Adrenal gland (tissue), 9 donors: ENCODE measurements at regions not wholly inside any gene's neighbourhood (a gene's known extent, or its start where the extent isn't known, plus 50 kb on each side); places are given as distances from the start of the nearest gene placed in this dataset.
"Not testable (repeated sequence)": the region's sequence is repeated elsewhere in the genome, so short reads cannot be mapped to it uniquely, and the experiment has no call there.

Source experiments
- DNase-seq, 7 donors: peaks; one replicate each; pipeline ENCODE4 v3.0.0-alpha.2; 2019 to 2020
- H3K27ac ChIP-seq, 5 donors: fragments of 200-600 bp; sonication (generic) in 4 of 5; 1 replicate in 3 of 5; 2 replicates in 2 of 5; pipeline versions ENCODE4 v1.5.1 to v1.8.0; 2016 to 2020; ENCODE audit warnings: mild to moderate bottlenecking in 1 of 5
- H3K27me3 ChIP-seq: fragments of 200-600 bp; 2 replicates; pipeline ENCODE4 v1.8.0; 2021
- H3K36me3 ChIP-seq, 2 donors: fragments of 200-600 bp; replicated peaks in 1 of 2; 1 replicate in 1 of 2; 2 replicates in 1 of 2; pipeline versions ENCODE4 v1.5.1 to v1.8.0; 2018 to 2022
- H3K4me1 ChIP-seq, 2 donors: fragments of 200-600 bp; replicated peaks in 1 of 2; 1 replicate in 1 of 2; 2 replicates in 1 of 2; pipeline versions ENCODE4 v1.5.1 to v1.8.0; 2018 to 2021
- H3K4me3 ChIP-seq, 4 donors: fragments of 200-600 bp; sonication (generic) in 3 of 4; one replicate each; pipeline ENCODE4 v1.5.1; 2016 to 2018
- H3K9me3 ChIP-seq, 3 donors: fragments of 200-600 bp; sonication (generic) in 1 of 3; replicated peaks in 1 of 3; 1 replicate in 2 of 3; 2 replicates in 1 of 3; pipeline versions ENCODE4 v1.5.1 to v1.8.0; 2016 to 2021
- CTCF ChIP-seq, 6 experiments: fragments of 450-650 bp in 4 of 6; fragments of 200-600 bp in 2 of 6; sonication (generic) in 1 of 6; IDR thresholded peaks; 1 replicate in 5 of 6; 2 replicates in 1 of 6; pipeline versions ENCODE4 v1.5.1 to v1.8.0; 2016 to 2021; ENCODE audit warnings: antibody characterized with exemption in 6 of 6, mild to moderate bottlenecking in 2 of 6, moderate library complexity in 1 of 6
- POLR2A ChIP-seq, 2 donors: fragments of 450-650 bp; IDR thresholded peaks; one replicate each; pipeline ENCODE4 v1.6.1; 2017; ENCODE audit warnings: antibody characterized with exemption in 2 of 2, mild to moderate bottlenecking in 2 of 2, moderate library complexity in 1 of 2
- WGBS, 4 donors: extraction: QIAGEN DNeasy Blood & Tissue Kit in 2 of 4; methylation state at CpG; one replicate each; pipeline versions ENCODE4 v1.1.5 to v1.1.7; 2013 to 2017; 5-methylcytosine and 5-hydroxymethylcytosine counted together
- intact Hi-C, 2 donors: fragments of 100-400 bp; cut with DNase I; formaldehyde crosslinking; loops; one replicate each; pipeline versions ENCODE4 v1.14.1 to v1.15.0; 2022 to 2023
- donor health status: healthy with polysubstance abuse.
- donor health status: Bipolar disorder and iron deficiency.
- donor health status: DM: yes; HTN: yes; CAD: no.
- donor health status: DM: no; HTN: no; CAD: no.
- donor health status: DM: no; HTN: no; CAD: no.

DNA sequence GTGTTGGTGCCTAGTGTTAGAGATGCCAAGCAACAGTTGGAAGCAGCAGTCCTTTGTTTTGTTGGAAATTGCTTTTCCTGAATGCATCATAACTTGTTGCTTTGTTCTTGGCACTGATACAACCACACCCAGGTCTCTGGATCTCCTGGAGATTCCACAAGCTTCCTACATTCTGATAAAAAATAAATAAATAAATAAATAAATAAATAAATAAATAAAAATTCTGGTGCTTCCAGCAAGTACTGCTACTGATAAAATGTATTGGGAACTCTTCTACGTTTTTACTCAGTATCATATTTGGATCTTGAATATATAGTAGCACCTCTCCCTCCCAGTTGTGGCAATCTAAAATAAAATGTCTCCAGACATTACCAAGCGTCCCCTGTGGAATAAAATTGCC is 62.7 kb upstream of the GRID2 start:
- intact Hi-C loops: no loop called here
- Histone ChIP-seq H3K36me3 (no peaks in the 10 kb centered on the region), H3K9me3 (no peaks in the 10 kb centered on the region), H3K27ac (no peak overlapping the region), H3K4me3 (no peak overlapping the region), H3K27me3 (no peaks in the 10 kb centered on the region), H3K4me1 (no peaks in the 10 kb centered on the region)
- DNase-seq: no peak
- WGBS, 4 donors: 53 to 70% (median 60%) methylated on average over 2 of the region's 2 CpGs
- TF ChIP-seq CTCF (IDR thresholded peaks at IDR 0.05) (no peak), POLR2A (IDR thresholded peaks at IDR 0.05) (no peak)

DNA sequence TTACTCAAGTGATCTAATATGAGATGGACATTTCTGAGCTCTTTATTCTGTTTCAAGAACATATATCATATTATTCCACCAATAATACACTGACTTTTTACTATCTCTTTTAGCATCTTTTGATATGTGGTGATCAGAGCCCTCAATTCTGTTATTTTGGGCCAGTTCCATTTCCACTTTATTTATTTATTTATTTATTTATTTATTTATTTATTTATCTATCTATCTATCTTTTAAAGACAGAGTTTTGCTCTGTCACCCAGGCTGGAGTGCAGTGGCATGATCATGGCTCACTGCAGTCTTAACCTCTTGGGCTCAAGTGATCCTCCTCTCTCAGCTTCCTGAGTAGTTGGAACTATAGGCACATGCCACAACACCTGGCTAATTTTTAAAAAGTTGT is 57.4 kb upstream of the GRID2 start:
- Histone ChIP-seq H3K27ac (no peak overlapping the region), H3K36me3 (no peaks in the 10 kb centered on the region), H3K4me1 (no peaks in the 10 kb centered on the region), H3K9me3 (no peaks in the 10 kb centered on the region), H3K27me3 (no peaks in the 10 kb centered on the region), H3K4me3 (no peak overlapping the region)
- no peak for DNase-seq
- intact Hi-C loops: no loop called here
- no peak for TF ChIP-seq POLR2A (IDR thresholded peaks at IDR 0.05)
- no peak for TF ChIP-seq CTCF (IDR thresholded peaks at IDR 0.05)

GRCh38 chr4:92249541-92249940 is 54.2 kb upstream of the GRID2 start:
- DNase-seq: no peak
- Histone ChIP-seq H3K9me3 (no peaks in the 10 kb centered on the region), H3K4me1 (no peaks in the 10 kb centered on the region), H3K27me3 (no peaks in the 10 kb centered on the region), H3K36me3 (no peaks in the 10 kb centered on the region), H3K27ac (no peak overlapping the region), H3K4me3 (no peak overlapping the region)
- 70 to 83% (median 77%) methylated on average over 2 of the region's 2 CpGs for WGBS, 4 donors
- intact Hi-C loops: no loop called here
- TF ChIP-seq POLR2A (IDR thresholded peaks at IDR 0.05) (no peak), CTCF (IDR thresholded peaks at IDR 0.05) (no peak)

- WGBS, 4 donors: 67 to 86% (median 70%) methylated on average over 1 of the region's 1 CpG
Observed at GRCh38 chr4:92251711-92252110, 52.1 kb upstream of the GRID2 start.

GRCh38 chr4:92252358-92252757 is 51.4 kb upstream of the GRID2 start:
- intact Hi-C loops, H3K4me1 ChIP-seq, H3K36me3 ChIP-seq, H3K9me3 ChIP-seq, H3K27ac ChIP-seq, H3K27me3 ChIP-seq, DNase-seq, H3K4me3 ChIP-seq: not testable (repeated sequence)

More at GRCh38 chr4:92251711-92252110, 52.1 kb upstream of the GRID2 start:
- no peaks in the 10 kb centered on the region for H3K4me1 ChIP-seq
- H3K27me3 ChIP-seq: no peaks in the 10 kb centered on the region
- no peaks in the 10 kb centered on the region for H3K36me3 ChIP-seq
- DNase-seq: no peak
- H3K9me3 ChIP-seq: no peaks in the 10 kb centered on the region
- H3K4me3 ChIP-seq: no peak overlapping the region
- TF ChIP-seq CTCF (IDR thresholded peaks at IDR 0.05) (no peak), POLR2A (IDR thresholded peaks at IDR 0.05) (no peak)
- intact Hi-C loops: no loop called here
- H3K27ac ChIP-seq: no peak overlapping the region
